SHP77 (cell line): ENCODE measurements at regions not wholly inside any gene's neighbourhood (a gene's known extent, or its start where the extent isn't known, plus 50 kb on each side); places are given as distances from the start of the nearest gene placed in this dataset.

ENCODE experiments used
- DNase-seq, 2 experiments: peaks; one replicate each; lab custom pipeline; 2025; lab: John Stamatoyannopoulos, UW

GRCh38 chr14:54090274-54090673 lies 133.6 kb upstream of the BMP4 start:
- DNase-seq, result no peak

DNA sequence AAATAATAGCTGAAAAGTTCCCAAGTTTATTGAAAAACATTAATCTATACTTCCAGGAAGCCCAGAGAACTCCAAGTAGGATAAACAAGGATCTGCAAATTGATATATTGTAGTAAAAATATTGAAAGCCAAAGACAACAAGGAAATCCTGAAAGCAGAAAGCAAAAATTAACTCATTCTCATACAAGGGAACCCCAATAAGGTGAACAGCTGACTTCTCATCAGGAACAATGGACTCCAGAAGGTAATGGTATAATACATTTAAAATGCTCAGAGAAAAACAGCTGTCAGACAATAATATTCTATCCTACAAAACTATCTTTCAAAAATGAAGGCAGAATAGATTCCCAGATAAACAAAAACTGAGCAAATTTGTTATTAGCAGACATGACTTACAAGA lies 138.1 kb upstream of the BMP4 start:
- DNase-seq, result no peak

- no peak for DNase-seq
Observed at GRCh38 chr14:54098536-54098935, 141.9 kb upstream of the BMP4 start.

DNA sequence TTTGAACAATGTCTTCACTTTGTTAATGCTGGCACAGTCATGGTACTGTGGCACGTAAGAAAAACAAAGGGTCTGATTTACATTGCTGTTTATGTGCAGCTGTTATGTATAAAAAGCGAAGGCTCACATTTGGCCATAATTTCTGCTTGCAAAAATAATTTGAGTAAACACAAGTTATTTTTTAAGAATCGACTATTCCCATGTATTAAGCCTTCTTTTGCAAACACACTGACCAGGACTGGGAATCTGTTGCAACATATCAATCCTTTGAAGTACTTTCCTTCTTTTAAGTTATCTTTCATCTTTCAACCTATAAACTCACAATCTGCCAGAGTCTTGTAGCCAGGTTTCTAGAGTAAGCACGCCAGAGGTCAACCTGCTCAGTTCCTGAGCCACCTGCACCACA lies 145.4 kb upstream of the BMP4 start:
- DNase-seq, result no peak

GRCh38 chr14:54102530-54102929 lies 145.9 kb upstream of the BMP4 start:
- no peak for DNase-seq

GRCh38 chr14:54104601-54105145 lies 148.0 kb upstream of the BMP4 start:
- DNase-seq, result no peak

DNA sequence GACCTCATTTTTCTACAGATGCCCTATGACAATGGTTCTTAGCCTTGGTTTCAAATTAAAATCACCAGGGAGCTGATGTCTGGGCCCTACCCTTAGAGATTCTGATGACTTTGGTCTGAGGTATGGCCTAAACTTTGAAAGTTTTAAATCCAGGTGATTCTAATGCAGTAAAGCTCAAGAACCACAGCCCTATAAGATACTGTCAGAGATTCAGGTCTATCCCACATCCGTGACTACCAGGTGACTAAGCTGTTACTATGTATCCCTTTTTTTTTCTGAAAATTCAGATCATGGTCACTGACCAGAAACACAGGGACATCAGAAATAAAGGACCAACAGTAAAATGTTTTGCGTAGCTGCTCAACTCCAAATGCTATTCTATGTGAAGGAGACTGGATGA lies 148.8 kb upstream of the BMP4 start:
- no peak for DNase-seq

DNA sequence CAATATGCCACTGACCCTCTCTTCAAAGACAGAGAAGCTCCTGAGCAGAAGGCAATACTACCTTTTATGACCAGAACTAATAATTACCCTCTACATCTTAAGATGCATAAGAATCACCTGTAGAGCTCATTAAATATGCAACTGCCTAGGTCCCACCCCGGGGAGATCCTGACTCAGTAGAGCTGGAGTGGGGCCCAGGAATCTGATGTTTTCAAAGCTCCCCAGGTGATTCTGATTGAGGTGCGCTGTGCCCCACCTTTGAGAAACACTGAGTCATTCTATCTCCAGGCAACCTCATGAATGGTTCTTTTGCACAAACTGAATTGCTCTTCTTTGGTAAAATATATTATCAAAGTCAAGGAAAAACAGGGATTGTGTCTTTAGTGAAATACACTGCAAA lies 149.3 kb upstream of the BMP4 start:
- DNase-seq, result no peak

GRCh38 chr14:54106661-54107377 lies 150.2 kb upstream of the BMP4 start:
- no peak for DNase-seq

DNA sequence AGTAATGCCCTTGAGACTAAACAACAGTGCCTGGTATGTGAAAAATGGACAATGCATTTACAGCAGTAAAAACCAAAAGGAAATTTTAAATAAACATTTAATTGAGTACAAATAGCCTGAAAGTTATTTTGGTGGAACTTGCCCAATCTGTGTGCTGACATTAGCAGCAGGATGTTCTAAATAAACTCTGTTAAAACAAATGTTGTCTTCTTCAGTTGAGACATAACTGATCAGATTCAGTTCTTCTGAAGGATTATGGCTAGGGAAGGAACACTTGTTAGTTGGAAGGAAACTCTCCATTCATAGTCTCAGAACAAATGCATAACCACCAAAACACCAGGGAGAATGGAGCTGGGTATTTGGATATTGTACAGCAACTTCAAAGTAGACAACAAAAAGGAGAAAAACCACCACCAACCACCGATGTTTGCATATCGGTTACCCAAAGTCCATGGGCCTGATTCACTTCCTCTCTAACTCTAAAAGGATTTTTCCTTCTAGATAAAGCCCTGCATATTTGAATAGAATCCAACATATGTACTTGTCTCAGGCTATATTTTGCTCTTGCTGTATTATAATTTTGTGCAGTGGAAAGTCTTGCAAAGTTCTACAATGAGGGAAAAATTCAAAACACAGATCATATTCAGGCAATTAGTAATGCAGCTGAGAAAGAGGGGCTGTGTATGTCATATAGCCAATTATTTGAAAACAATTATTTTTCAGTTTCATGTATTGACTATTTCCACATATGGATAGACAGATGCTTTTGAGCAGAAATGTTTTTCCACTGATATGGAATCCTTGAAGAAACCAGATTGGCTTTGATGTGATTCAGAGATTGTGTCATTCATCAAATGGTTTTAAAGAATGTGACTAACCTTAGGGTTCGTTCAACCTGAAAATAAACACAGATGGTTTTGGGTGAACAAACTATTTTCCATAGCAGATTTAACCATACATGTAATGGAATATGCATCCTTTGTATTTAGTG lies 152.2 kb upstream of the BMP4 start:
- DNase-seq, result no peak

- DNase-seq, result no peak
Observed at GRCh38 chr14:54109521-54110120, 153.0 kb upstream of the BMP4 start.

DNA sequence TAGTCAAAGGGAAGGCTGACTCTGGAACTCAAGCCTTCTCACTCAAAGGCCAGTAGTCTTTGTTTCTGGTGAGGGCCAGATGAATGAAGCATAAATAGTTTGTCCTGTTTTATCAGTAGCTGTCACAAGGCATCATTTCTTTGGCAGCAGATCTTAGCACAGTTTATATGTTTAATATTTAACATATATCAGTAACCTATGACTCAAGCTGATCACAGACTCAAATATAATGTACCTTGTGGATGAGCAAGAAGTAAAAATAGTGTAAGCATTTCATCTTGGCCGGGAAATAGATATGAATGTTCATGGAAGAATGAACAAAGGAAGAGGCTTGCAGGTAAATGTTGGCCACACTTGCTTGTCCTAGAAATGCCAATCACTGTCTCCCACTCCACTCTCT lies 158.3 kb upstream of the BMP4 start:
- no peak for DNase-seq

- DNase-seq, result no peak
Observed at GRCh38 chr14:54116198-54116885, 159.7 kb upstream of the BMP4 start.

- DNase-seq, result no peak
Observed at GRCh38 chr14:54116972-54117371, 160.3 kb upstream of the BMP4 start.

DNA sequence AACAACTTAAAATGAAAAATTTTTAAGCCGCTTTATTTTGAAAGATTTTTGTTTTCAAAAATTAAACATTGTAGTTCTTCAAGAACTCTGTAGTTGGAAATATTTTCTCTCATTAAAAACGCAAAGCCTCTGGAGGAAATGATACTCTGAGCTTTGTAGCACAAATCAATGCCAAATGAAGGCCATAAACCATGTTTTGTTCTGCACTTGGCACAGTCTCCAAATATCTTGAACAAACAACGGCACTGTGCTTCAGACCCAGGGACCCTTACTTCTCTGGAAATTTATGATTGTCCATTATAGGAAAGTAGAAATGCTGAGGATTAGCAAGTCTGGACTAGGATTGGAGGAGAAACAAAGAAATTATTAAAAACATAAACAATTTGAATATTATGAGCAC lies 160.8 kb upstream of the BMP4 start:
- no peak for DNase-seq

GRCh38 chr14:54117924-54118323 lies 161.3 kb upstream of the BMP4 start:
- no peak for DNase-seq

DNA sequence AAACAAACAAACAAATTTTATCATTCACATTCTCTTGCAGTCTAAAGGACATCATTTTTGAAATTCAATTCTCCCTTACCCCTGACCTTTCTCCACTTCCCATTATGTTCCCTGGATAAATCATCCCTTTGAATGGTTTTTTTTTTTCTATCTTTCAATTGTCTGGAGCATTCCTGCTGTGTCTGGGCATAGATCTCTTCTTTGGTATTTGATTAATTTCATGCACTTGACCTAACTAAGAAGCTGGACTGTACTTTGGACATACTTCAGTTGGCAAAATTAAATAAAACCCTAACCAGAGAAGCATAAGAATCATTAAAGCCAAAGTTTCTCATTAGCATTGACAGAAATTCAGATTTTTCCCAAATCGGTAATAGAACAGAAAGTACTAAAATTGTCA lies 163.6 kb upstream of the BMP4 start:
- DNase-seq, result no peak

- DNase-seq, result no peak
Observed at GRCh38 chr14:54121466-54122027, 164.9 kb upstream of the BMP4 start.

- DNase-seq, result no peak
Observed at GRCh38 chr14:54123841-54124240, 167.2 kb upstream of the BMP4 start.

DNA sequence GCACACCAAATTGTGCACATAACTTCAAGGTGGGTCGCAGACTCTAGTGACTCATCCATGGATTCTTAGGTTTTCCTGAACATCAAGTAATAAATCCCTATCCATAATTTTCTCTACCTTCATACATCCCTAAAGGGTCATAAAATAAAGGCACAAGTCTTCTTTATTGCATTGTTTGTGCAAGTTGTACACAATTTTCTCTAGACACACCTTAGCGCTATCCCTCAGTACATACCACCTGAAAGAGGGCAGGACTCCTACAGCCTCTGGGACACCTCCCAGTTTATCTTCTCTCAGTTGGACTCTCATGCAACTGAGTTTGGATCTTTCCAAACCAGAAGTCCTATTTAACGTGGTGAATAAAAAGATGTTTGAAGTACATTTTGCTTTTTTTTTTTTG lies 168.5 kb upstream of the BMP4 start:
- DNase-seq, result no peak

DNA sequence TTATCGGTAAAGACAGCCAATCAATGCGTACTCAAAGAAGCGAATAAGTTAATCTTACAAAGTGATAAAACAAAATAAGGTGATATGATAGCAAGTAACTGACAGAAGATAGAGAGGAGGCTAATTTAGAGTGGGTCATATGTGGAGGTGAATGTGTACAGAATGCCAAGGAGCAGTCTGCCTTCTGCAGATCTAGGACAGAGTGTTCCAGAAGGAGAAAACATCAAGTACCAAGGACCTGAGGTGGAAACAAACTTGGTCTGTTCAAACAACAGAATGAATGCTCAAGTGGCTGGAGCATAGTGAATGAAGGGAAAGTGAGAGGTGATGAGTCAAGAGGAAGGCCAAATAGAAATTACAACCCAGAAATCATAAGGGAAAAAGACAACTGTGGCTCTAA lies 170.3 kb upstream of the BMP4 start:
- no peak for DNase-seq

GRCh38 chr14:54127526-54127925 lies 170.9 kb upstream of the BMP4 start:
- no peak for DNase-seq
